HG03066 (cell line): ENCODE measurements at regions not wholly inside any gene's neighbourhood (a gene's known extent, or its start where the extent isn't known, plus 50 kb on each side); places are given as distances from the start of the nearest gene placed in this dataset.
"Not testable (repeated sequence)": the region's sequence is repeated elsewhere in the genome, so short reads cannot be mapped to it uniquely, and the experiment has no call there.

Experiments used
- ATAC-seq: cut with Tn5 transposase; IDR thresholded peaks from one replicate; pipeline ENCODE4 v1.9.1; 2021; ENCODE audit warnings: low read depth; ENCODE audit not compliant: unreplicated experiment

DNA sequence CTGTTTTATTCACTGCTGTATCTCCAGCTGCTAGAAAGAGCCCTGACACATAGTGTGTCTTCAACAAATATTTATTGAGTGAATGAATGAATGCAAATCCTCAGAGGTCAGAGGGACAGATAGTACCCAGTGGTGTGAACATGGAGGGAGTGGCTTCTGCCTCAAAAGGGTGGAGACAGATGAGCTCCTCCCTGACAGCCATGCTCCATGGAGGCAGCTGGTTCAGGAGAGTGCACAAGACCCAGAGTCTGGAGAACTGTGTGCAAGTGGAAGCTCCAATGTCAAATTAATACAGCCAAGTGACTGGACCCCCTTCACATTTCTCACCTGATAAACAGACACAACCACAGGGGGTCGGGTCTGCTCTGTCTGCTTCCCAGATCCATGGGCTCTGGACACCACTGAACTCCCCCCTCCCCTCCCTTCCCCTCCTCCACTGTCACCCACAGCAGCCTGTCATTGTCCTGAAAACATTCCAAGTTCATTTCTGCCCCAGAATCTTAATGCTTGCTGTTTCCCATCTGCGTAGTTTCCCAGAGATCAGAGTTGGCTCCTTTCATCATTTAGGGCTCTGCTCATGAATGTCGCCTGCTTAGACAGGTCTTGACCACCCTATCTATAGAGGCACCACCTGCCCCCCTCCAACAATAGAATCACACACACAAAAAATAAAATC lies 312.9 kb upstream of the PODXL start:
- no peak for ATAC-seq

DNA sequence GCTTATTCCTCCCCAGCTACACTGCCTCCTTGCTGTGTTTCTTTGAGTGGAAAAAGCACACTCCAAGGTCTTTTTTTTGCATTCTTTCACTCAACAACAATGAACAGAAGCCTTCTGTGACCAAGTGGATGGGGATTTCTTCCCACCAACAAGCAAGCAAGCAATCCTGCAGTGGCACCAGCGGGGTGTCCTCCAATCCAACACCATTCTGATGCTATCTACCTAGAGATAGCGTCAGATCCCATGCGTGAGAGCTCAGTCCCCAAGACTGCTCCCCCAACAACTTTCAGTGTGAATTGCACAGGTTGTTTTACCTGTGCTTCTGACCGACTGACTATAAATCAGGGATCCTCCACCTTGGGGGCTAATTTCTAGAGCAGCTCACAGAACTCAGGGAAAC lies 311.0 kb upstream of the PODXL start:
- ATAC-seq: no peak

DNA sequence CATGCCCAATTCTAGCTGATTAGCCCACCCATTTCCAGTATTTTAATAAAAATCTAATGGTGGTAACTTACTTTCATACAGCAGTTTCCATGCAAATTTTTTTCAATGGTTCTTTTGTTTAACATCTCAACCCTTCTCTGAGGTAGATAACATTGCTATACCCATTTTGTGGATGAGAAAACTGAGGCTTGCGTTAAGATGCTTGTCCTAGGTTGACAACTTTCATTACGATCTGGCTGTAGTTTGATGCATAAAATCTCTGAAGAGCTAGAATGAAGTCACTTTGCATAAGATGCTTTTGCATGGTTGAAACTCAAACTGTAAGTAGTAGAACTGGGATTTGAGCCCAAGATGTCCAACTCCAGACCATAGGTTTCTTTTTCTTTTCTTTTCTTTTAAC lies 309.5 kb upstream of the PODXL start:
- no peak for ATAC-seq

DNA sequence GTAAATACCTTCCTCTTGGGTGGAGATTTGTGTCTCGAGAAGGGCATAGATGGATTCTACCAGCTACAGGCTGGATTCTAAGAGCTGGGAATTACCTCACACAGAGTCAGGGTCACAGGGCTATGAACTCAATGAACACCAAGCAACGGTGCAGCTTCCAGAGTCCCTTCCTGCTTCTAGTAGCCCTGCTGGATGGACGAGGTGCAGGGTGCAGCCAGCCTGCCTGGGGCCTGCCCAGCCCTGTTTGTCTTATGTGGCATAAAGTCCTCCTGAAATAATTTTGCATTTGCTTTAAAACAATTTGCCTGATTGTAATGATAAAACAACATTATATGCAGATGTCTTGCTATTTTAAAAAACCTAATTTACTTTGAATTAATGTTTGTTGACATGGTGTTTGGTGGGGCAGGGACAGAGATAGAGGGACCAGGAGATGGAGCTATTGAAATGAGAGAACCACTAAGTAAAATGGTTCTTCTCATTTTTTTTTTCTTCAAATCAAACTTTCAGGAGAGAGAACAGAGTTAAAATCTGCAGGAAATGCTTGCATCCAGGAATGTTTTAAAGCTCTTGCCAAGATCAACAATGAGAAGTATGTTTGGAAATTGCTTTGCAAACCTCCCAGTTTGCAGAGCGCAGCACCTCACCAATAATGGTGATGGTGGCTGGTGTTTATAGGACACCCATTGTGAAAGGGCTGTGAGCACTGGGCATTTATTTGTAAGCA lies 305.4 kb upstream of the PODXL start:
- ATAC-seq: no peak

DNA sequence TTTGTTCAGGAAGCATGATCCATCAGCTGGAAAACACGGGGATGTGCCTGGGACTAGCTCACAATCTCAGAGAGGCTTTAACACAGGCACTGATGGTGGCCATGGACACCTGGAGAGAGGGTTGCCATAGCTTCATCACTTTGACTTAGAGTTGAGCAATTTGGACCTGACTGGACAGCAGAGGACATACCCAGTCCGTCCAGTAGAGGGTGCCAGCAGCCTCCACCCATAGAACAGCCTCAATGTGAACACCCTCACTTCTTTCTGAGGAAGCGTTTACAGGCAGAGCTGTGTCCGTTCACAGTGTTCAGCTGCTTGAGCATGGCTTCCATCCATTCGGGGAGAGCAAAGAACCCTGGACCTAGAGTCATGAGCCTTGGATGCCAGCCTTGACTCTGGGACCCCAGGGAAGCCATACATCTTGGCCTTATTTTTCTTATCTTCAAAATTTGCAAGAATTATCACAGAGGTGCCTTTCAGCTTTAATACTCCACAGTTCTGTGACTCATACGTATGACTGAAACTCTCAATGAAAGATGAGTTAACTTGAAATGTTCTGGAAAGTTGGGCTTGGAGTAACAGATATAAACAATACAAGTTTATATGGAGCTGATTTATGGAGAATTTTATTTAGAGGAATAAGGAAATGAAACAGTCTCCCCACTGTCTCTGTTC lies 302.9 kb upstream of the PODXL start:
- ATAC-seq: peak; percentile 88

DNA sequence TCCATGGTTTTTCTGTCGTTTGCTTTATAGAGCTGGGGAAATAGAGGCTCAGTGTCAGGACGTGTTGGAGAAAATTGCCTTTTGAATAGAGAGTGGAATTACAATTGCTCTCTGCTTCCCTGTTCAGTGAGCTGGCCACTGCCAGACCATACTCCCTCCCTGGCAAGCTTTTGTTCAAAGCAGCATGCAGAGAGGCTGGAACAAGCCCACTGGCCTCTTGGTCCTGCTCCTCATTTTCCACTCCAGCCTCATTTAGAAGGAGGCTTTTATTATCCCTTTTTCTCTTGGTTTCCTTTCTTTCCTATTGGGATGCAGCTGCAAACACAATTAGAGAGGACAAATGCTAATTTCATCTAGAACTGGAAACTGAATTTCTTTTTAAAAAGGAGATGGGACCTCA lies 302.2 kb upstream of the PODXL start:
- ATAC-seq: no peak

DNA sequence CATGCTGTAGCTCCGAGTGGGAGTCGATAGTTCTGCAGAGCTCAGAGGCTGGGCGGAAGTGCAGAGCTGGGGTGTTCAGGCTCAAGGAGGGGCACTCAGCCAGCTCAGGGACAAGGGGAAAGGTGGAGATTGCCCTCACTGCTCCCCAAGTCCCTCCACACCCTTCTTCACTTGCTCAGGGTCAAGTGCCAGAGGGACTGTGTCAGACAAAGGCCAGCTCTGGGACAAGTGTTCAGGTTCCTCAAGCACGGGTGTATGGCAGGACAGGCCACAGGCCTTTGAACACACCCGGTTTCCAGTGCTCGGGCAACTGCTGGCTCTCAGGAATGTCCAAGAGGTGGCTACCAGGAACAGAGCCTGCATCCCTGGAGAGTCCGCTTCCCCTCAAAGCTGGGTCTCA lies 293.0 kb upstream of the PODXL start:
- no peak for ATAC-seq

DNA sequence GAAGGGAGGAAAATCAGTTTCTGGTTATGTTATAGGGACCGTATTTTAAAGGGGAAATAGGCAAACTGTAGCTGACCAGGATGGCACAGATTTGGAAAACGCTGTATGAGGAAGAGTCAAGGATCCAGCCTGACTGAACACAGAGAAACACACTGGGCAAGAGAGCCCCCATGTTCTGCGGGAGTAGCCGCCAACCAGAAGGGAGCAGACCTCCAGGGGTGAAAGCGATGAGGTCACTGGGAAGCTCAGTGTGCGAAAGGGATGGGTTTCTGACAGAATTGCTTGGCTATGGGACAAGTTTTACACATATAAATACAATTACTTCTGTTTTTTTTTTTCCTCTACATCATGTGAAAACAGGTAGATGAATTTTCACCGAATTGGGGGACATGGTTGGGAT lies 291.6 kb upstream of the PODXL start:
- ATAC-seq: no peak

DNA sequence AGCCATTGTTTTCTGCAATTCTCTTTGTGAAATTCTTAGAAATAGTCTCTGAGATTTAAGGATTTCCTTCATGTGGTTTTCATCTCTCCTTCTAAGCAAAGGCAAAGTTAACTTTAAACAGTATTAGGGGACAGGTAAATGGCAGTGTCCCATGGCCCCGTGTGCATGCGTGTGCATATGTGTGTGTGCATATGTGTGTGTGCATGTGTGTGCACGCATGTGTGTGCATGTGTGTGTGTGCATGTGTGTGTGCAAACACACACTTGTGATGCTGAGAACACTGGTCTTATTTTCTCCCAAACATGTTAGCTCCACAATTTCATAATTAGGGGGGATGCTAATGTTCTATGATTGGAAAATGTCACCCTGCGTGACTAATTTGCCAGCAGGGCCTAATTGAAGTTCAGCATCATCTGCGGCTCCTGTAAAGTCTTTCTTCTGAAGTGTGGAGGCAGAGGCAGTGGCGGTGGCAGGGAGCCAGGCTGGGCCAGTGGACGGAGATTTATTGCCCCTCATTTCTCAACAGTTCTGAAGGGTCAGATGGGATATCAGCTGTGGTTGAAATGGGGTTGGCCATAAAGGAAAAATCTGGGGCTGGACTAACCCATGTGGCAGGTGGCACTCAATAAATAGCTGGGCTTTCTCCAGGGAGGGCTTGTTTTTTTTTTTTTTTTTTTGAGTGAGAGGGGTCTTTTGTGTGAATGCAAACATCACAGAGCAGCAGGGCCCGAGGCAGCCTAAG lies 289.3 kb upstream of the PODXL start:
- ATAC-seq: no peak

DNA sequence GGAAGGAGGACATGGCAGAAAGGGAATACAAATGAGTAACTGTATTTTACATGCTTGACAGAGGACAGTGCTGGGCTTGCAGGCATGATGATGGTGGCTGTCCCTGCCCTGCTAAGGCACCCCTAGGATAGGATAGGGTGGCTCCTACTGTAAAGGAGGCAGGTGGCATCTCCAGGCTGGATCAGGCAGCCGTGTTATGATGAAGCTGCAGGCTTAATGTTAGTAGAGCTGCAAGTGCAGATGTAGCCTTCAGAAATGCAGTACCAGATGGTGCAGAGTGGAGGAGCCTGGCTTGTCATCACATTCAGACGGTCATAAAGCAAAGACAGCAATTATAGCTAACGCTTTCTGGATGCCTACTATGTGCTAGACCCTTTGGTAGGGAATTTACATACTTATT lies 287.9 kb upstream of the PODXL start:
- ATAC-seq: no peak

DNA sequence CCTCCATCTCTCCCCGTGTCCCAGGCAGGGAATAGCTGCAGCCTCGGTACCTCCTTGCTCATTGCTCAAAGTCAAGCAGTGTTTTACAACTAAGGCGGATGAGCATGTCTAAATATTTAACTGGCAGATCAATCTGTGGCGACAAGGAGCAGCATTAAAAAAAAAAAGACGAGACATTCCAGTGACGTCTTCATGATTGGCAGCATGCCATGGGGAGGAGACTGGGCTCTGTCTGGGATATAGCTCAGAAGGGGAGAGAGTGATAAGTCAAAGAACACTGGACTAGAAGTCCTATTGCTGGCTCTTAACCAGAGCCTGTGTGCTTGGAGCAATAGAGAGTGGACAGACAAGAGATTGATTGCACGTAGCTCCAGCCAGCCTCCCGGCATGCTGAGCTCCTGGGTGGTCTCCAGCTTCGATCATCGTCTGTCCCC lies 287.5 kb upstream of the PODXL start:
- no peak for ATAC-seq

DNA sequence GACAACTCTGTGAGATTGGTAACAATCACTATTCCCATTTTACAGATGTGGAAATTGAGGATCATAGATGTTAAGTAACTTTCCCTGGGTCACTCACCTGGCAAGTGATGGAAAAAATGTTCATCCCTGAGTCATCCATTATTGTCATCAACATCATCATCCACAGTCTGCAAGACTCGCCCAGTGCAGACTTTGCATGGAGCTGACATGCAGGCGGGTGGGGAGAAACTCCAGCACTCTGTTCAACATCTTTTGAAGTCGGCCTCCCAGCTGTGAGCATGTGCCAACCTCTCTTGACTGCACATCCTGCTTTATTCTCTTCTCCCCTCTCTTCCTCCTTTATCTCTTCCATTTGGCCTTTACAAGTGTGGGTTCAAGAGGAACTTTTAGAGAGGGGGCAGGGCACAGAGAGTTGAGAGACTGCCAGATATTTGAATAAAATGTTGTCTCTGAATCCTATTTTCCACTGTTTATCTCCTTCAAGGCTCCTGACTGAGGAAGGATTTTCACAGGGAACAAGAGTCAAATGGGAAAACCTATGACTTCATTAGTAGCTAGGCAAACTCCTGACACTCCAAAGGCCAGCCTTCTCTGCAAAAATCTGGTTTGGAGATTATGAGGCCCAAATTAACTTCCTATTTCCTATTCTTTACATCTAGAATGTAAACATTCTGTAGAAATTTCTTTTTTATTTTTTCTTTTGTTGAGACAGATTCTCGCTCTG lies 283.7 kb upstream of the PODXL start:
- no peak for ATAC-seq

DNA sequence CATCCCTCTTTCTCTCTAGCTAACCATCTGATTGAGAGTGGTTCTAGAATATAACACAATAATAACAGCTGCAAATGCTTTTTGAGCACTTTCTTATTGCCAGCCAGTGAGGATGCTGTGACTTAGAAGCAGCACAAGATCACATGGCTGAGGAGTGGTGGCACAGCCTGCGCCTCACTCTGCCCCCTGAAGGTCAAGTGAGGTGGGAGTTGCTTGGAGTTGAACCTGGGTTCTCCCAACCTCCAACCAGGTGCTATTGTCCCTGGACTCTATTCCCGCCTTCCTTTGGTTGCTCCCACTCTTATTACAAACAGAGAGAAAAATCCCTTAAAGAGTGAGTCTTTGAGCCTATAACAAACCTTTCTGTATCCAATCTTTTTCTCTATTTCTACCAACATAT lies 280.3 kb upstream of the PODXL start:
- ATAC-seq: no peak

DNA sequence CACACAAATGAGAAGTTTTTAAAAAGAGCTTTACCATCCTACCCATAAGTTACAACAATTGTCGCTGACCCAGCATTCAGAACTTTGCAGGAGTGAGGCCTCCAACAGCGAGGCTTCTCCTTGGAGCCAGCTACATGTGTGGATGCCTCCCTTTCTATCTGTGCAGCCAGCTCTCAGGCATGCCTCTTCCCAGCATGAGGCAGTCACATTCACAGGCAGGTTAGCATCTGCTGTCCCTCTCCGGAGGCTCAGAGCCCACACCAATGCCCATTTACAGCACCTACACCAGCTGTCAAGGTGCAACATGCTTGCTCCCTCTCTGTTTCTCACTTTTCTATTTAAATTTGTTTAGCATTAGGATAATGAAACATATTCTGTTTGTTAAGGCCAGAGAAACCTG lies 278.7 kb upstream of the PODXL start:
- no peak for ATAC-seq

DNA sequence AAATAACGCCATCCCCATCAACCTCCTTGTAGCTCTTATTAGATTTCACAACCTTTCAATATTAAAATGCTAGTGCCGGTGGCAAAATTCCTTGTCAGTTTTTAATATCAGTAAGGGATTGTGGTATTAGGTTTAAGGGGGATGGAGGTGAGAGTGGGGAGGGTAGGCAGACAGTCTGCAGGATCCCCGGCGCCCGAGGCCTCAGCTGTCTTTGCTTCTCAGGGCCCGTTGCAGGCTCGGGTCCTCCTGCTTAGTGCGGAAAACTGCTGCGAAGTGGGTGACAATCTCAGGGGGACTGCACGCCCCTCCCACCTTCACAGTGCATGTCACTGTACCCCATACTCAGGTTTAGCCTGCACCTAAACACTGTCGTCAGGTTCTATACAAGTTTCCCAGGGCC lies 274.3 kb upstream of the PODXL start:
- no peak for ATAC-seq

DNA sequence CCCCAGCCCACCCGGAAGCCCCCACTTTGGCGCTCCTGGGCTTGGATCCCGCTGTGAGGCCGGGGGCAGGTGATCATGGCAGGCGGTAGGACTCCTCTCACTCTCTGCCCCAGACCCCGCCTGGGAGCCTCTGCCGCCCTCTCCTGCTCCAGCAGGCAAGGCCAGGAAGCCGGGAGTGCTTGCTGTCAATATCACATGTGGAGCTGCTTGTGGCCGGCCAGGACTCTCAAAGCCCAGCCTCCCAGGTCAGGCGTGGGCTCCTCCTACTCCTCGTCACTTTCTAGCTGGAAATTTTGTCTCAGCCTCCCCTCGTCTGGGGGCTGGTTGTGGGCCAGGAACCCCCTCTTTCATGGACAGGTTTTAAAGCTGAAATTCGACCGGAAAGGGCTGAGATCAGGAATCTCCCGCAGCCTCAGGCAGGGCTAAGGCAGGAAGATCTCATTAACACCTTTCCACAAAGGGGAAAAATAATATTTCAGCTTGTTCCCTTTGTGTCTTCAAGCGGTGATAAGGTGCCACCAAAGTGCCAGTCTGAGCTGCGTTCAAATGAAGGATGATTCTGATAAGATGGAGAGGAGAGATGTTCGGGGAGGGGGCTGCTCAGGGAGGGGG lies 273.6 kb upstream of the PODXL start:
- ATAC-seq: no peak

DNA sequence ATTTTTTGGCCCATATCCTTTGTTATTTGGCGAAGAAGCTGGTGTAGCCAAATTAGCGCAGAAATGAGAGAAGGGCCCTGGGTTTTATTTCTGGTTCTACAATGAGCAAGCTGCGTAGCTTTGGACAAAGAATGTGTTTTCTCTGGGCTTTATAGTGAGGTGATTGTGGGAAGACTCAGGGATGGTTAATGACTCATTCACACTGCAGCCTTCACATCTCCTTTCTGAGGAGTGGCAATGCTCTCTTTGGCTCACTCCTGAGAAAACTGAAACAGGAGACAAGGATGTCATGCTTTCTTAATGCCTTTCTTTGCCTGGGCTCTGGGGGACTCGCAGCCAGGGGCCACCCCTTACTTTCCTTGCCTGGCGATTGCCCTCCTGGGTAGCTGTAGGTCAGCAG lies 271.0 kb upstream of the PODXL start:
- no peak for ATAC-seq

DNA sequence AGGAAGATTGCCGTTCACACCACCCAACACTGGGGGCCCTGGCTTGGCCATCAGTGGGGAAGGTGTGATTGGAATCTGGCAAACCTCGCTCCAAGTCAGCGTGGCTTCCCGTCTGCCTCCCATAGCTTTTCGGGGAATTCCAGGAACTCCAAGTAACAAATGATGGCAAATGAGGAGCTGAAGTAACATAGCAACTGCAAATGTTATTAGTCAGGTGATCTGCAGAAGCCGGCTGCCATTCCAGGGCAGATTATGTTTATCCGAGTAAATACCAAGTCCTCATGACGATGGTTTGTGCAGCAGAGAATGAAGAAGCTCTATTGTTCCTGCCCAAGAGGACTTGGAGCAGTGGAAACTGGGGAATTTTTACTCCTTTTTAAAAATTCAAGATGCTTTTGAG lies 270.5 kb upstream of the PODXL start:
- no peak for ATAC-seq

DNA sequence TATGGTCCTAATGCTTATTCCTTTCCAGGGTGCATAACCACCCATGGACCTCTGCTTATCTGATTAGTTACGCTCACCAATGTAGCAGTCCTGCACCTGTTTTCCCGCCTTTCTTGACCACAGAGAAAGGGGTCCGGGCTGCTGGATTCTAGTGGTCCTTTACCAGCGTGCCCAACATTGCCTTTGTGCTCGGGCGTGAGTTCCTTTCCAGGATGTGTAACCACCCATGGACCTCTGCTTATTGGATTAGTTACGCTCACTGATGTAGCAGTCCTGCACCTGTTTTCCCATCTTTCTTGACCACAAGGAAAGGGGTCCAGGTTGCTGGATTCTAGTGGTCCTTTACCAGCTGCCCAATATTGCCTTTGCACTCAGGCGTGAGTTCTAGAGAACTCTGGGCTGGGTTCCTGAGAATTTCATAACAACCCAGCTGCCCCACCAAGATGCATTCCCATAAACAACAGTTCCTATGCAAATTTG lies 267.6 kb upstream of the PODXL start:
- ATAC-seq: not testable (repeated sequence)

DNA sequence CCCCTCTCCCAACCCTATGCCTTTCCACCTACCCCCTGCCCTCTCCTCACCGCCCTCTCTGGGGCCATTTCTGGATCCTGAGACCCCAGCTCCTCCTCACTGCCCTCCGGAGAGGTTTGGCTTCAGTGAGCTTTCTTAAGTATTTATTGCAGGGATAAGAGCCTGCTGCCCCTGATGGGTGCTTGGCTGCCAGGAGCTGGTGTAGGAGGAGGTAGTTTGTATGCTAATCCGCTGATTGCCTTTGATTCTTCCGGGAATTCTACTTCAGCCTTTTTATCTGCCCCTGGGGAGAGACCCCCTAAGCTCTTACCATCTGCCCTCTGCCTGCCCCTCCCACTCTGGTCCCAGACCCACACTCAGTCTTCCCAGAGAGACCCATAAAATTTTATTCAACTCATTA lies 263.5 kb upstream of the PODXL start:
- ATAC-seq: no peak
